Breast epithelium (tissue), 4 donors: ENCODE measurements at regions not wholly inside any gene's neighbourhood (a gene's known extent, or its start where the extent isn't known, plus 50 kb on each side); places are given as distances from the start of the nearest gene placed in this dataset.
A peak's percentile ranks its signal among the peaks of the same experiment; 100 is the strongest.

Source experiments
- DNase-seq, 2 donors: peaks; one replicate each; pipeline ENCODE4 v3.0.0-alpha.2; 2019; ENCODE audit warnings: low spot score in 2 of 2
- H3K27ac ChIP-seq, 2 donors: fragments of 200-600 bp; sonication (generic) in 1 of 2; one replicate each; pipeline ENCODE4 v1.5.1; 2016 to 2019; ENCODE audit warnings: mild to moderate bottlenecking in 1 of 2
- H3K27me3 ChIP-seq, 2 donors: fragments of 200-600 bp; sonication (generic) in 1 of 2; one replicate each; pipeline versions ENCODE4 v1.5.1 to v1.6.0; 2017 to 2019; ENCODE audit warnings: control low read depth in 1 of 2, mild to moderate bottlenecking in 1 of 2
- H3K36me3 ChIP-seq: fragments of 200-600 bp; one replicate; pipeline ENCODE4 v1.5.1; 2019
- H3K4me1 ChIP-seq, 2 donors: fragments of 200-600 bp; sonication (generic); one replicate each; pipeline ENCODE4 v1.5.1; 2016 to 2019; ENCODE audit warnings: control low read depth in 1 of 2
- H3K4me3 ChIP-seq, 3 donors: fragments of 200-600 bp; sonication (generic); 1 replicate in 2 of 3; 2 replicates in 1 of 3; pipeline ENCODE4 v1.5.1; 2016 to 2019; ENCODE audit warnings: mild to moderate bottlenecking in 3 of 3, moderate library complexity in 2 of 3
- H3K9me3 ChIP-seq, 2 donors: fragments of 200-600 bp; sonication (generic) in 1 of 2; one replicate each; pipeline ENCODE4 v1.5.1; 2016 to 2019; ENCODE audit warnings: control low read depth in 1 of 2
- POLR2A ChIP-seq: fragments of 450-650 bp; IDR thresholded peaks from one replicate; pipeline ENCODE4 v1.6.1; 2016; ENCODE audit warnings: antibody characterized with exemption, mild to moderate bottlenecking, moderate library complexity
- POLR2AphosphoS5 ChIP-seq, 3 donors: sonication (generic); formaldehyde crosslinking; IDR thresholded peaks; one replicate each; pipeline ENCODE4 v1.6.1; 2017; ENCODE audit warnings: antibody characterized with exemption in 3 of 3
- intact Hi-C: fragments of 100-400 bp; cut with DNase I; formaldehyde crosslinking; loops from one replicate; pipeline ENCODE4 v1.15.1; 2023; ENCODE audit warnings: low total_unique reads
- TF ChIP-seq, protein P1 (sequence below), 3 donors: fragments of 450-650 bp; IDR thresholded peaks; one replicate each; pipeline ENCODE4 v1.5.1; 2016 to 2017; ENCODE audit warnings: antibody characterized with exemption in 3 of 3, mild to moderate bottlenecking in 3 of 3, moderate library complexity in 3 of 3

GRCh38 chr18:43932140-43932539 is 654.9 kb upstream of the SYT4 start:
- no peaks in the 10 kb centered on the region for H3K27me3 ChIP-seq
- peak overlapping the region; percentile 60 to 65 for H3K27ac ChIP-seq
- no peaks in the 10 kb centered on the region for H3K9me3 ChIP-seq
- H3K36me3 ChIP-seq, result no peaks in the 10 kb centered on the region
- no peak for DNase-seq
- H3K4me3 ChIP-seq, result peak overlapping the region in 2 of 3 donors; percentile 17 to 23
- TF ChIP-seq POLR2AphosphoS5 (IDR thresholded peaks at IDR 0.05) (no peak), POLR2A (no peak)
- TF ChIP-seq, protein P1, sequence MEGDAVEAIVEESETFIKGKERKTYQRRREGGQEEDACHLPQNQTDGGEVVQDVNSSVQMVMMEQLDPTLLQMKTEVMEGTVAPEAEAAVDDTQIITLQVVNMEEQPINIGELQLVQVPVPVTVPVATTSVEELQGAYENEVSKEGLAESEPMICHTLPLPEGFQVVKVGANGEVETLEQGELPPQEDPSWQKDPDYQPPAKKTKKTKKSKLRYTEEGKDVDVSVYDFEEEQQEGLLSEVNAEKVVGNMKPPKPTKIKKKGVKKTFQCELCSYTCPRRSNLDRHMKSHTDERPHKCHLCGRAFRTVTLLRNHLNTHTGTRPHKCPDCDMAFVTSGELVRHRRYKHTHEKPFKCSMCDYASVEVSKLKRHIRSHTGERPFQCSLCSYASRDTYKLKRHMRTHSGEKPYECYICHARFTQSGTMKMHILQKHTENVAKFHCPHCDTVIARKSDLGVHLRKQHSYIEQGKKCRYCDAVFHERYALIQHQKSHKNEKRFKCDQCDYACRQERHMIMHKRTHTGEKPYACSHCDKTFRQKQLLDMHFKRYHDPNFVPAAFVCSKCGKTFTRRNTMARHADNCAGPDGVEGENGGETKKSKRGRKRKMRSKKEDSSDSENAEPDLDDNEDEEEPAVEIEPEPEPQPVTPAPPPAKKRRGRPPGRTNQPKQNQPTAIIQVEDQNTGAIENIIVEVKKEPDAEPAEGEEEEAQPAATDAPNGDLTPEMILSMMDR (IDR thresholded peaks at IDR 0.05), result no peak
- H3K4me1 ChIP-seq, result no peaks in the 10 kb centered on the region
- intact Hi-C loops, result no loop called here

DNA sequence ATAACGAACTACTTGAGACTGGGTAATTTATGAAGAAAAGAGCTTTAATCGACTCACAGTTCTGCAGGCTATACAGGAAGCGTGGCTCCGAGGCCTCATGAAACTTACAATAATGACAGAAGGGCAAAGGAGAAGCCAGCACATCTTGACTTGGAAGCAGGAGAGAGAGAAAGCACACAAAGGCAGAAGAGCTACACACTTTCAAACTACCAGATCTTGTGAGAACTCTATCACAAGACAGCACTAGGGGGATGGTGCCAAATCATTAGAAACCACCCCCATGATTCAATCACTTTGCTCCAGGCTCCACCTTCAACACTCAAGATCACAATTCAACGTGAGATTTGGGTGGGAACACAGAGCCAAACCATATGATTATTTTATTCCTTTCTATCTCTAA is 655.9 kb upstream of the SYT4 start:
- Histone ChIP-seq H3K27me3 (no peaks in the 10 kb centered on the region), H3K36me3 (no peaks in the 10 kb centered on the region), H3K4me3 (peak overlapping the region in 2 of 3 donors; percentile 17 to 23), H3K9me3 (no peaks in the 10 kb centered on the region), H3K4me1 (no peaks in the 10 kb centered on the region), H3K27ac (peak overlapping the region; percentile 60 to 65)
- no peak for DNase-seq
- TF ChIP-seq, protein P1 (IDR thresholded peaks at IDR 0.05), result no peak
- TF ChIP-seq POLR2A (no peak), POLR2AphosphoS5 (IDR thresholded peaks at IDR 0.05) (peak in 1 of 3 donors; percentile 22)
- intact Hi-C loops, result no loop called here

GRCh38 chr18:43934322-43934721 is 657.0 kb upstream of the SYT4 start:
- Histone ChIP-seq H3K9me3 (no peaks in the 10 kb centered on the region), H3K36me3 (no peaks in the 10 kb centered on the region), H3K27me3 (no peaks in the 10 kb centered on the region), H3K27ac (peak overlapping the region; percentile 60 to 65), H3K4me3 (no peak overlapping the region), H3K4me1 (no peaks in the 10 kb centered on the region)
- no peak for DNase-seq
- TF ChIP-seq POLR2AphosphoS5 (IDR thresholded peaks at IDR 0.05), result no peak
- TF ChIP-seq, protein P1 (IDR thresholded peaks at IDR 0.05), result no peak
- no peak for TF ChIP-seq POLR2A
- intact Hi-C loops, result no loop called here

GRCh38 chr18:43934781-43935471 is 657.6 kb upstream of the SYT4 start:
- Histone ChIP-seq H3K27me3 (no peaks in the 10 kb centered on the region), H3K4me3 (no peak overlapping the region), H3K9me3 (no peaks in the 10 kb centered on the region), H3K27ac (peak overlapping the region; percentile 60 to 65), H3K4me1 (no peaks in the 10 kb centered on the region), H3K36me3 (no peaks in the 10 kb centered on the region)
- no peak for DNase-seq
- TF ChIP-seq POLR2A (no peak), POLR2AphosphoS5 (IDR thresholded peaks at IDR 0.05) (no peak)
- TF ChIP-seq, protein P1 (IDR thresholded peaks at IDR 0.05), result no peak
- intact Hi-C loops, result no loop called here

DNA sequence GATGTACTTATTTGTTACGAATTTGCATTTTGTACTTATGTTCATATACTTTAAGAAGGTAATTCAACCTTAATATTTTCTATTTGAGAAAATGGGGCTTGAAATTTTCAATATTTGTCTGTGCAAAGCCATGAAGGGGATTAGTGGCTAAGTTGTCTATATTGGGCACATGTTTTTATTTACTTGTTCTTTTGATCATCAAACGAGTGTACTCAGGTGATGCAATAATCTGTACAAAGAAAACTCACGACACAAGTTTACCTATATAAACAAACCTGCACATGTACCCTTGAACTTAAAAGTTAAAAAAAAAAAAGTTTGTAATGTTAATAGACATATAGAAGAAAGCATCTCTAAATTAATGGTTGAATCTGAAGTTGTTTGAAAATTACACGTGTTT is 658.9 kb upstream of the SYT4 start:
- TF ChIP-seq POLR2A (no peak), POLR2AphosphoS5 (IDR thresholded peaks at IDR 0.05) (no peak)
- TF ChIP-seq, protein P1 (IDR thresholded peaks at IDR 0.05), result no peak
- no peaks in the 10 kb centered on the region for H3K4me1 ChIP-seq
- peak overlapping the region in 1 of 2 donors; percentile 28 for H3K27ac ChIP-seq
- H3K4me3 ChIP-seq, result no peak overlapping the region
- DNase-seq, result no peak
- no peaks in the 10 kb centered on the region for H3K9me3 ChIP-seq
- intact Hi-C loops, result no loop called here
- no peaks in the 10 kb centered on the region for H3K27me3 ChIP-seq
- no peaks in the 10 kb centered on the region for H3K36me3 ChIP-seq
